H9 (cell line): ENCODE measurements at regions not wholly inside any gene's neighbourhood (a gene's known extent, or its start where the extent isn't known, plus 50 kb on each side); places are given as distances from the start of the nearest gene placed in this dataset.

Experiments
- DNase-seq: peaks from one replicate; pipeline ENCODE4 v3.0.0-alpha.2; 2017
- H2AFZ ChIP-seq: one replicate; pipeline ENCODE4 v1.6.1; 2013; ENCODE audit warnings: mild to moderate bottlenecking, low read length, control low read depth, moderate library complexity
- H2AK5ac ChIP-seq: 2 replicates; pipeline ENCODE4 v1.6.1; 2013; ENCODE audit warnings: low read length, control low read depth, mixed read lengths; ENCODE audit not compliant: insufficient read length
- H2BK120ac ChIP-seq: one replicate; pipeline ENCODE4 v1.6.1; 2013; ENCODE audit warnings: low read depth, mild to moderate bottlenecking, low read length, control low read depth, inconsistent platforms; ENCODE audit not compliant: poor library complexity, severe bottlenecking
- H2BK12ac ChIP-seq: 2 replicates; pipeline ENCODE4 v1.6.1; 2013; ENCODE audit warnings: low read length, control low read depth, mixed read lengths, low read depth; ENCODE audit not compliant: insufficient read length
- H2BK15ac ChIP-seq: 2 replicates; pipeline ENCODE4 v1.6.1; 2013; ENCODE audit warnings: low read depth, low read length, control low read depth
- H2BK20ac ChIP-seq: one replicate; pipeline ENCODE4 v1.6.1; 2013; ENCODE audit warnings: low read depth, mild to moderate bottlenecking, low read length, control low read depth, inconsistent platforms; ENCODE audit not compliant: poor library complexity, severe bottlenecking
- H2BK5ac ChIP-seq: 2 replicates; pipeline ENCODE4 v1.6.1; 2013; ENCODE audit warnings: low read length, control low read depth, mixed read lengths; ENCODE audit not compliant: insufficient read length
- H3K14ac ChIP-seq: 2 replicates; pipeline ENCODE4 v1.6.1; 2013; ENCODE audit warnings: low read length, control low read depth; ENCODE audit not compliant: insufficient read depth
- H3K18ac ChIP-seq: 2 replicates; pipeline ENCODE4 v1.6.1; 2013; ENCODE audit warnings: low read depth, mild to moderate bottlenecking, mixed read lengths, low read length, control low read depth; ENCODE audit not compliant: insufficient read length
- H3K23ac ChIP-seq: 2 replicates; pipeline ENCODE4 v1.6.1; 2013; ENCODE audit warnings: low read length, control low read depth, mixed read lengths, low read depth; ENCODE audit not compliant: insufficient read length
- H3K23me2 ChIP-seq: 2 replicates; pipeline ENCODE4 v1.6.1; 2013; ENCODE audit warnings: low read depth, mild to moderate bottlenecking, mixed read lengths, low read length, control low read depth; ENCODE audit not compliant: insufficient read length, poor library complexity, severe bottlenecking
- H3K27ac ChIP-seq: 2 replicates; pipeline ENCODE4 v1.5.1; 2013; ENCODE audit warnings: low read length, control low read depth, mixed read lengths, low read depth; ENCODE audit not compliant: insufficient read length
- H3K27me3 ChIP-seq: 2 replicates; pipeline ENCODE4 v1.6.1; 2013; ENCODE audit warnings: low read length, control low read depth, inconsistent platforms; ENCODE audit not compliant: insufficient read depth
- H3K4ac ChIP-seq: 2 replicates; pipeline ENCODE4 v1.6.1; 2013; ENCODE audit warnings: low read depth, mild to moderate bottlenecking, control low read depth, inconsistent platforms, low read length, moderate library complexity
- H3K4me1 ChIP-seq: 2 replicates; pipeline ENCODE4 v1.6.1; 2013; ENCODE audit warnings: low read length, control low read depth, inconsistent platforms; ENCODE audit not compliant: insufficient read depth
- H3K4me2 ChIP-seq: 2 replicates; pipeline ENCODE4 v1.6.1; 2013; ENCODE audit warnings: low read length, control low read depth, mixed read lengths; ENCODE audit not compliant: insufficient read length, insufficient read depth
- H3K56ac ChIP-seq: 2 replicates; pipeline ENCODE4 v1.6.1; 2013; ENCODE audit warnings: low read depth, mild to moderate bottlenecking, mixed read lengths, low read length, control low read depth; ENCODE audit not compliant: insufficient read length
- H3K79me1 ChIP-seq: 2 replicates; pipeline ENCODE4 v1.6.1; 2013; ENCODE audit warnings: low read depth, mild to moderate bottlenecking, moderate library complexity, low read length, control low read depth, inconsistent platforms; ENCODE audit not compliant: insufficient read depth, poor library complexity, severe bottlenecking
- H3K79me2 ChIP-seq: 2 replicates; pipeline ENCODE4 v1.6.1; 2013; ENCODE audit warnings: low read length, control low read depth, inconsistent platforms; ENCODE audit not compliant: insufficient read depth
- H3K9ac ChIP-seq: 2 replicates; pipeline ENCODE4 v1.6.1; 2013; ENCODE audit warnings: low read length, control low read depth, mixed read lengths; ENCODE audit not compliant: insufficient read length; ENCODE audit errors: extremely low read depth
- H3K9me3 ChIP-seq: one replicate; pipeline ENCODE4 v1.6.1; 2013; ENCODE audit warnings: low read depth, low read length, inconsistent platforms; ENCODE audit not compliant: control insufficient read depth
- H3T11ph ChIP-seq: one replicate; pipeline ENCODE4 v1.6.1; 2013; ENCODE audit warnings: mild to moderate bottlenecking, low read length, control low read depth, inconsistent platforms
- H4K20me1 ChIP-seq: one replicate; pipeline ENCODE4 v1.6.1; 2013; ENCODE audit not compliant: control insufficient read depth, insufficient read length, insufficient read depth
- H4K5ac ChIP-seq: 2 replicates; pipeline ENCODE4 v1.6.1; 2013; ENCODE audit warnings: low read depth, mild to moderate bottlenecking, mixed read lengths, low read length, control low read depth; ENCODE audit not compliant: insufficient read length
- H4K8ac ChIP-seq: replicated peaks from 2 replicates; pipeline ENCODE4 v1.6.1; 2013; ENCODE audit warnings: low read length, control low read depth, mixed read lengths, low read depth; ENCODE audit not compliant: insufficient read length
- H4K91ac ChIP-seq: 2 replicates; pipeline ENCODE4 v1.6.1; 2013; ENCODE audit warnings: low read depth, mild to moderate bottlenecking, moderate library complexity, mixed read lengths, low read length, control low read depth; ENCODE audit not compliant: insufficient read length
- H3K27ac Mint-ChIP-seq, 3 experiments: 2 replicates in 2 of 3; 3 replicates in 1 of 3; pipeline ENCODE4 v1.8.0; 2020 to 2021; ENCODE audit warnings: mixed read lengths in 3 of 3, mild to moderate bottlenecking in 1 of 3, moderate library complexity in 1 of 3
- H3K27me3 Mint-ChIP-seq: 2 replicates; pipeline ENCODE4 v1.8.0; 2021; ENCODE audit warnings: low read depth, mild to moderate bottlenecking, moderate library complexity, mixed read lengths
- H3K36me3 Mint-ChIP-seq, 3 experiments: 2 replicates in 2 of 3; 3 replicates in 1 of 3; pipeline ENCODE4 v1.8.0; 2020 to 2021; ENCODE audit warnings: low read depth in 3 of 3, mixed read lengths in 3 of 3; ENCODE audit not compliant: insufficient read depth in 1 of 3
- H3K4me1 Mint-ChIP-seq, 2 experiments: 2 replicates each; pipeline ENCODE4 v1.8.0; 2020; ENCODE audit warnings: mixed read lengths in 2 of 2
- H3K4me3 Mint-ChIP-seq, 2 experiments: 2 replicates in 1 of 2; 3 replicates in 1 of 2; pipeline ENCODE4 v1.8.0; 2020 to 2021; ENCODE audit warnings: mild to moderate bottlenecking in 2 of 2, mixed read lengths in 2 of 2, moderate library complexity in 1 of 2
- H3K9me3 Mint-ChIP-seq, 2 experiments: 2 replicates in 1 of 2; 3 replicates in 1 of 2; pipeline ENCODE4 v1.8.0; 2020; ENCODE audit warnings: mild to moderate bottlenecking in 2 of 2, mixed read lengths in 2 of 2, moderate library complexity in 1 of 2
- CTCF ChIP-seq: fragments of 200-600 bp; sonication (generic); conservative IDR thresholded peaks from 3 replicates; pipeline ENCODE4 v1.8.0; 2021; ENCODE audit warnings: antibody characterized with exemption, mild to moderate bottlenecking
- WGBS: extraction: QIAGEN DNeasy Blood & Tissue Kit; methylation state at CpG from one replicate; pipeline ENCODE4 v1.1.7; 2013; ENCODE audit warnings: missing lambda C conversion rate, low lambda C conversion rate, mixed read lengths; ENCODE audit not compliant: insufficient read length; ENCODE audit errors: extremely low coverage; 5-methylcytosine and 5-hydroxymethylcytosine counted together

GRCh38 chr7:91383053-91383904, 119.0 kb downstream of the FZD1 start:
- H3K9me3 Mint-ChIP-seq: no peaks in the 10 kb centered on the region
- H3K56ac ChIP-seq: no peak overlapping the region
- no peak overlapping the region for H3K23ac ChIP-seq
- no peaks in the 10 kb centered on the region for H3K79me2 ChIP-seq
- no peak overlapping the region for H3K27ac Mint-ChIP-seq
- peaks cover 0 to 4% of the 10 kb centered on the region in 2 experiments; a peak in 1 of 4 replicates for H3K4me1 Mint-ChIP-seq
- DNase-seq: no peak
- H3K27me3 ChIP-seq: no peaks in the 10 kb centered on the region
- H2BK120ac ChIP-seq: no peak overlapping the region
- no peak overlapping the region for H2BK12ac ChIP-seq
- H3K36me3 Mint-ChIP-seq: no peaks in the 10 kb centered on the region
- no peak for TF ChIP-seq CTCF
- H3K4me2 ChIP-seq: no peak overlapping the region
- H3K4ac ChIP-seq: no peak overlapping the region
- H4K91ac ChIP-seq: peak overlapping the region; percentile 29
- H3K79me1 ChIP-seq: no peaks in the 10 kb centered on the region
- no peak overlapping the region for H2AFZ ChIP-seq
- peaks cover 9% of the 10 kb centered on the region for H3K27me3 Mint-ChIP-seq
- no peaks in the 10 kb centered on the region for H3K4me1 ChIP-seq
- no peak overlapping the region for H4K5ac ChIP-seq
- no peak overlapping the region for H3K18ac ChIP-seq
- H2AK5ac ChIP-seq: no peak overlapping the region
- no peaks in the 10 kb centered on the region for H4K20me1 ChIP-seq
- no peak overlapping the region for H3K4me3 Mint-ChIP-seq
- WGBS: no CpG with 5 or more reads among the region's 7 CpGs
- H3K14ac ChIP-seq: no peak overlapping the region
- H2BK5ac ChIP-seq: no peak overlapping the region
- no peak overlapping the region for H3T11ph ChIP-seq
- H3K9me3 ChIP-seq: no peaks in the 10 kb centered on the region
- no peak overlapping the region for H3K9ac ChIP-seq
- H4K8ac ChIP-seq: no peak overlapping the region
- H2BK15ac ChIP-seq: no peak overlapping the region
- H2BK20ac ChIP-seq: no peak overlapping the region
- H3K27ac ChIP-seq: no peak overlapping the region
- no peaks in the 10 kb centered on the region for H3K23me2 ChIP-seq
